Karpas-422 (cell line): ENCODE measurements at regions not wholly inside any gene's neighbourhood (a gene's known extent, or its start where the extent isn't known, plus 50 kb on each side); places are given as distances from the start of the nearest gene placed in this dataset.
"Not testable (repeated sequence)": the region's sequence is repeated elsewhere in the genome, so short reads cannot be mapped to it uniquely, and the experiment has no call there.

ENCODE experiments used
- DNase-seq: peaks from one replicate; pipeline ENCODE4 v3.0.0-alpha.2; 2015
- H2AFZ ChIP-seq: fragments of 200-600 bp; sonication (generic); 2 replicates; pipeline ENCODE4 v1.6.1; 2014; ENCODE audit warnings: antibody characterized with exemption, low read length, mixed read lengths
- H3K27ac ChIP-seq: fragments of 200-600 bp; sonication (generic); 2 replicates; pipeline ENCODE4 v1.5.1; 2014; ENCODE audit warnings: mild to moderate bottlenecking, low read length, moderate library complexity
- H3K27me3 ChIP-seq: fragments of 200-600 bp; sonication (generic); 2 replicates; pipeline ENCODE4 v1.6.1; 2014; ENCODE audit warnings: low read length, mixed read lengths
- H3K36me3 ChIP-seq: fragments of 200-600 bp; sonication (generic); 2 replicates; pipeline ENCODE4 v1.6.1; 2014; ENCODE audit warnings: low read length, mixed read lengths; ENCODE audit not compliant: insufficient read depth
- H3K4me1 ChIP-seq: fragments of 200-600 bp; sonication (generic); 2 replicates; pipeline ENCODE4 v1.6.1; 2014; ENCODE audit warnings: mild to moderate bottlenecking, low read length, mixed read lengths
- H3K4me2 ChIP-seq: fragments of 200-600 bp; sonication (generic); 2 replicates; pipeline ENCODE4 v1.6.1; 2014; ENCODE audit warnings: low read length, low read depth, mild to moderate bottlenecking; ENCODE audit not compliant: poor library complexity, severe bottlenecking
- H3K4me3 ChIP-seq: fragments of 200-600 bp; sonication (generic); 2 replicates; pipeline ENCODE4 v1.5.1; 2014; ENCODE audit warnings: mild to moderate bottlenecking, antibody characterized with exemption, low read length, mixed read lengths
- H3K79me2 ChIP-seq: fragments of 200-600 bp; sonication (generic); 2 replicates; pipeline ENCODE4 v1.6.1; 2014; ENCODE audit warnings: mild to moderate bottlenecking, low read length, mixed read lengths
- H3K9ac ChIP-seq: fragments of 200-600 bp; sonication (generic); 2 replicates; pipeline ENCODE4 v1.6.0; 2014; ENCODE audit warnings: low read length
- H3K9me2 ChIP-seq: fragments of 200-600 bp; sonication (generic), shearing (Covaris generic); replicated peaks from 2 replicates; pipeline ENCODE4 v1.6.0; 2014; ENCODE audit warnings: mild to moderate bottlenecking, low read length, moderate library complexity; ENCODE audit not compliant: insufficient read depth
- H3K9me3 ChIP-seq: fragments of 300-700, 200-600 bp; sonication (generic); 2 replicates; pipeline ENCODE4 v1.6.1; 2014; ENCODE audit warnings: low read length, mixed read lengths
- H4K20me1 ChIP-seq: fragments of 200-600 bp; sonication (generic); 2 replicates; pipeline ENCODE4 v1.6.1; 2014; ENCODE audit warnings: mild to moderate bottlenecking, antibody characterized with exemption, low read length, low read depth; ENCODE audit not compliant: insufficient read depth

DNA sequence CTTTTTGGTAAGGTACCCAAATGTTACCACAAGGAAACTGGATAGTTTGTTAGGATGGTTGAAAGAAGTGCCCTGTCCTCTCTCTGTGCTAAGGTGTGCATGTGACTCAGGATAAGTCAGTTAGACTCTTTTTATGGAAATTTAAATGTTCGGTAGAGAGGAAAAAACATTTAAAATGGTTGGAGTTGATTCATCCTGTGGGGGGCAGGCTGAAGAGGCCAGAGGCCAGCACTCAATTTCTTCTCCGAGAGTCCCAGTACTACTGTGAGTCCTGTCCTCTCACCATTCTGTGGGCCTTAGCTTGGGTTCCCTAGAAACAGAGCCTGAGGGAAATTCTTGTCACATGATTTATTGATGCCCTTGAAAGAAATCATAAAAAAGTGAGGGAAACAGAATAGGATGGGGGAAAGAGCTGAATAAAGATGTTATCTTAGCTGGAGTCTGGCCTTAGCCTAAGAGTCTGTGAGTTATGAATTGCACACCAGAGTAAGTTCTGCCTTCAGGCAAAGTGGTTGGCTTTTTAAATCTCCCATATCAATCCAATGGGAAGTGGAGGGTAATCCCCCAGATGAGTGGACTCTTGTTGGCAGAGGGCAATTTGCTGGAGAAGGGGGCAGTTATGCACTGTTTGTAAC is 106.5 kb upstream of the GALNT15 start:
- DNase-seq = no peak
- Histone ChIP-seq H3K9me2 (no peaks in the 10 kb centered on the region), H3K27me3 (no peaks in the 10 kb centered on the region), H3K4me2 (no peak overlapping the region), H3K36me3 (no peaks in the 10 kb centered on the region), H3K27ac (no peak overlapping the region), H3K79me2 (no peaks in the 10 kb centered on the region), H3K9ac (no peak overlapping the region), H3K4me1 (no peaks in the 10 kb centered on the region), H3K9me3 (no peaks in the 10 kb centered on the region), H3K4me3 (no peak overlapping the region), H4K20me1 (no peaks in the 10 kb centered on the region), H2AFZ (no peak overlapping the region)

DNA sequence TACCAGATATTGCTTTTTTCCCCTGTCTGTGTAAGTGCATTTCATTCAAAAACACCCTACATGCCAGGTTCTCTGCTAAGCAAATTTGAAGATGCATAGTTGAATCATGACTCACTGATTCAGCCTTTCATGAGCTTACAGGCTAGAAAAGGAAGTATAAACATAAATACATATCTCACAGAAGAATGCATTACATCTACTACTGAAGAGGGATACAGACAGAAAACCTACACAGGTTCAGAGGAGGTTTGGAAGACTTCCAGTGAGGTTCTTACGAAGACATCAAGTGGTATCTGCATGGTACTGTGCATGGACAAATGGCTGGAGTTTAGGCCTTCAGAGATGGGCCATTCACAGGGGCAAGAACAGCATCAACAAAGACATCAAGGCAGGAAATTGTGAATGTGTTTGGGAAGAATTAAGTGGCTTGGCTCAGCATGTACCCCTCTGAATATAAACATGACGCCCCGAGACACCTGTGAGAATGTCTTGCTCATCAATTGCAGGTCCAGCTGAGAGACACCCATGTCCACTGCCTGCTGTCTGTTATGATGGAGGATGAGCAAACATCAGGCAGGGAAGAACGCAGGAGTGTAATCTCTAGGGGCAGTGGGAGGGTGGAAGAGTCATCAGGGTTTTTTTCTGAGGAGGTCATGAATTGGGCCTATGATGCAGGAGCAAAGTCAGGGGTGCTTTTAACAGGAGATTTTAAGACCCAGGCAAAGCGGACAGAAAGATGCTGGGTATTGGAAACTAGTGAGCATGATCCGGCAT is 105.1 kb upstream of the GALNT15 start:
- Histone ChIP-seq H3K36me3 (no peaks in the 10 kb centered on the region), H3K27me3 (no peaks in the 10 kb centered on the region), H3K79me2 (no peaks in the 10 kb centered on the region), H3K9me3 (no peaks in the 10 kb centered on the region), H3K4me3 (no peak overlapping the region), H3K9ac (no peak overlapping the region), H3K4me2 (no peak overlapping the region), H4K20me1 (no peaks in the 10 kb centered on the region), H3K27ac (no peak overlapping the region), H3K9me2 (no peaks in the 10 kb centered on the region), H2AFZ (no peak overlapping the region), H3K4me1 (peaks cover 10% of the 10 kb centered on the region)
- no peak for DNase-seq

DNA sequence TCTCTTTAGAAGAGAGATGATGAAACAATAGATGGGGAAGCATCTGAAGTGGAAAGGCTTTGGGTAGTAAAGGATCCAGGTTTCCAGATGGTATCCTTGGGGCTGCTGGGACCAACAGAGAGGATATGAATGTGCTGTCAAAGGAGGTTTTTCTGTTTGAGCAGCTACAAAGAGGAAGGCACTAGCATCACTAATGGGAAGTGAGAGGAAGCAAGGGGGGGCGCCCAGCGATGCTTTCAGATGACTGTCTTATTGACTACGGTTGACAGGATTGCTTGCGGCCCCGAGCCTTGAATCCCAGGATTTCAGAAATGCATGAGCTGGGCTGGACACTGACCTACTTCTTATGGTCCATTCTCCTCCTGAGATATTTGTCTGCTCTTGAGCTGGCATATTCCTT is 103.8 kb upstream of the GALNT15 start:
- peaks cover 10% of the 10 kb centered on the region for H3K4me1 ChIP-seq
- DNase-seq = no peak
- H3K27me3 ChIP-seq = no peaks in the 10 kb centered on the region
- no peak overlapping the region for H3K4me2 ChIP-seq
- H3K79me2 ChIP-seq = no peaks in the 10 kb centered on the region
- H3K36me3 ChIP-seq = no peaks in the 10 kb centered on the region
- no peaks in the 10 kb centered on the region for H4K20me1 ChIP-seq
- H3K27ac ChIP-seq = no peak overlapping the region
- H2AFZ ChIP-seq = no peak overlapping the region
- no peak overlapping the region for H3K4me3 ChIP-seq
- H3K9ac ChIP-seq = no peak overlapping the region
- H3K9me3 ChIP-seq = no peaks in the 10 kb centered on the region
- H3K9me2 ChIP-seq = no peaks in the 10 kb centered on the region

DNA sequence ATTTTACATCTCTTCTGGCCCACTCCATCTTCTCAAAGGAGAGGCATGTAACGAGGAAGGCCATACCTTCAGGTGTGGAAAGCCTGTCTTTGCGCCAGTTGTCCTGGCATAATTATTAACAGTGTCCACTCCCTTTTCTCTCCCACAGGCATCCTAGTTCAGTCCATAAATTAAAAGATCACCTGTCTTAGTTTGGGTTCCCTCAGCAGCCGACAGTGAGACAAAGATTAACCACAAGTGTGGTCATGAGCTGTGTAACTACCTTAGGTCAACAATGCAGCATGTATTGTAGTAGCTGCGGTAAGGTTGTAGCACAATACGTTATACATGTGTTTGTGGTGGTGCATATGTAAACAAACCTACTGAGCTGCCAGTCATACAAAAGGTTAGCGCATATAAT is 103.3 kb upstream of the GALNT15 start:
- no peak overlapping the region for H2AFZ ChIP-seq
- no peak overlapping the region for H3K9ac ChIP-seq
- no peak overlapping the region for H3K27ac ChIP-seq
- no peaks in the 10 kb centered on the region for H4K20me1 ChIP-seq
- peaks cover 10% of the 10 kb centered on the region for H3K4me1 ChIP-seq
- H3K36me3 ChIP-seq = no peaks in the 10 kb centered on the region
- H3K9me2 ChIP-seq = no peaks in the 10 kb centered on the region
- H3K4me2 ChIP-seq = no peak overlapping the region
- H3K79me2 ChIP-seq = no peaks in the 10 kb centered on the region
- no peak for DNase-seq
- H3K4me3 ChIP-seq = no peak overlapping the region
- no peaks in the 10 kb centered on the region for H3K9me3 ChIP-seq
- no peaks in the 10 kb centered on the region for H3K27me3 ChIP-seq

DNA sequence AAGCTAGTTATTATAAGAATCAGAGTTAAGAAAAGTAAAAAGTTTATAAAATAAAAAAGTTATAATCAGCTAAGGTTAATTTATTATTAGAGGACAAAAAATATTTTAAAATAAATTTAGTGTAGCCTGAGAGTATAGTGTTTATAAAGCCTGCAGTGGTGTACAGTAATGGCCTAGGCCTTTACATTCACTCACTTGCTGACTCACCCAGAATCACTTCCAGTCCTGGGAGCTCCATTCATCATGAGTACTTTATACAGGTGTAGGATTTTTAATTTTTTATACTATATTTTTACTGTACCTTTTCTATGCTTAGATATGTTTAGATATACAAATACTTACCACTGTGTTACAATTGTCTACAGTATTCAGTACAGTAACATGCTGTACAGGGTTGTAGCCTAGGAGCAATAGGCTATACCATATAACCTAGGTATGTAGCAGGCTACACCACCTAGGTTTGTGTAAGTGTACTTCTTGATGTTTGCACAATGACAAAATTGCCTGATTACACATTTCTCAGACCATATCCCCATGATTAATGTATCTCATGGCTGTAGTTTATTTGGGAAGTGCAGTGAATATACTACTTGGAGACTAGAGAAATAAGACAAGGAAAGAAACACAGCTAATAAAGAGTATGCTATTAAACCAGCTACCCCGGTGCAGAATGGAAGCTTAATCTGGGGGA is 101.9 kb upstream of the GALNT15 start:
- no peak for DNase-seq
- Histone ChIP-seq H4K20me1 (no peaks in the 10 kb centered on the region), H3K9me3 (no peaks in the 10 kb centered on the region), H3K79me2 (no peaks in the 10 kb centered on the region), H3K9ac (no peak overlapping the region), H3K4me1 (peaks cover 10% of the 10 kb centered on the region), H3K4me3 (no peak overlapping the region), H3K27me3 (no peaks in the 10 kb centered on the region), H2AFZ (no peak overlapping the region), H3K9me2 (no peaks in the 10 kb centered on the region), H3K27ac (no peak overlapping the region), H3K36me3 (no peaks in the 10 kb centered on the region), H3K4me2 (no peak overlapping the region)

DNA sequence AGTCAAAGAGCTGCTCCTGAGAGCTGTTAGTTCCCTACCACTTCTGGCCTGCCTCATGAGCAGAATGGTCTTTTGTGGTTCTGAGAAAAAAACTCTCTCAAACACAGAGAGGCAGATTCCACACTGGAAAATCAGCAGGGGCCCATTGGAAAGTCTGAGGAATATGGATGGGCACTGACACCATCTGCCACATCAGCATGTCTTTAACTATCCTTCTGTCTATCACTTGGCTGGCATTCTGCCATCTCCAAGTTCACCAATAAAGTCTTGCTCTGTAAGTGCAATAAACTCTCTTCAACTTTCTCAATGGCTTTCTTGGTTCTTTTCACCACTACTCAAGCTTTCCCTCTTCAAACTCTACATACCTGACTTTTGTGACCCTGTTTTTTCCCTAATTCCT is 101.3 kb upstream of the GALNT15 start:
- no peaks in the 10 kb centered on the region for H3K9me2 ChIP-seq
- H3K4me2 ChIP-seq = no peak overlapping the region
- no peak overlapping the region for H3K27ac ChIP-seq
- no peaks in the 10 kb centered on the region for H4K20me1 ChIP-seq
- H3K4me1 ChIP-seq = peaks cover 10% of the 10 kb centered on the region
- no peaks in the 10 kb centered on the region for H3K79me2 ChIP-seq
- H3K9me3 ChIP-seq = no peaks in the 10 kb centered on the region
- H3K27me3 ChIP-seq = no peaks in the 10 kb centered on the region
- no peak overlapping the region for H2AFZ ChIP-seq
- DNase-seq = no peak
- H3K9ac ChIP-seq = no peak overlapping the region
- no peak overlapping the region for H3K4me3 ChIP-seq
- H3K36me3 ChIP-seq = no peaks in the 10 kb centered on the region

DNA sequence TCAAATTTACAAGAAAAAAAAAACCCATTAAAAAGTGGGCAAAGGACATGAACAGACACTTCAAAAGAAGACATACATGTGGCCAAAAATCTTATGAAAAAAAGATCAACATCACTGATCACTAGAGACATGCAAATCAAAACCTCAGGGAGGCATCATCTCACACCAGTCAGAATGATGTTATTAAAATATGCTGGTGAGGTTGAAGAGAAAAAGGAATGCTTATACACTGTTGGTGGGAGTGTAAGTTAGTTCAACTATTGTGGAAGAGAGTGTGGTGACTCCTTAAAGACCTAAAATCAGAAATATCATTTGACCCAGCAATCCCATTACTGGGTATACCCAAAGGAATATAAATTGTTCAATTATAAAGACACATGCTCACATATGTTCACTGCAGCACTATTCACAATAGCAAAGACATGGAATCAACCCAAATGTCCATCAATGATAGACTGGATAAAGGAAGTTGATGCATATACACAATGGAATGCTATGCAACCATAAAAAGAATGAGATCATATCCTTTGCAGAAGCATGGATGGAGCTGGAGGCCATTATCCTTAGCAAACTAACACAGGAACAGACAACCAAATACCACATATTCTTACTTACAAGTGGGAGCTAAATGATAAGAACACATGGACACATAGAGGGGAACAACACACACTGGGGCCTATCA is 100.3 kb upstream of the GALNT15 start:
- not testable (repeated sequence) for H3K27me3 ChIP-seq, H3K36me3 ChIP-seq, H3K79me2 ChIP-seq, H2AFZ ChIP-seq, DNase-seq, H4K20me1 ChIP-seq, H3K4me1 ChIP-seq, H3K9ac ChIP-seq, H3K4me2 ChIP-seq, H3K9me2 ChIP-seq, H3K9me3 ChIP-seq, H3K4me3 ChIP-seq, H3K27ac ChIP-seq

DNA sequence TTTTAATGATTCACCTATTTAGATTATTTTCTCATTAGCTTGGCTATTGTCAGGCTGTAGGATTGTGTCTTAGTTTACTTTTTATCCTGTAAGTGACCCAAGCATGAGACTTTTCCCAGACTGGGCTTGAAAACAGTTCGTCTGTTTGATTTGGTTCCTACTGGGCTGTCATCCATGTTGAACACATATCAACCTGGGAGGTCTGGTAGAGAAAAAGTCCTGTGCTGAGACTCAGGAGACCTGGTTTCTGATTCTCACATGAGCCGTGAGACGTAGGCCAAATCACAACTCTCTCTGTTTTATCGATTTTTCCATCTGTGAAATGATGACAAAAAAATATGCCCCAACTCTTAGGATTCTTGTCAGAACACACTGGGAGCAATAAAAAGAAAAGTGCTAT is 98.8 kb upstream of the GALNT15 start:
- Histone ChIP-seq H3K79me2 (no peaks in the 10 kb centered on the region), H3K9me3 (no peaks in the 10 kb centered on the region), H3K36me3 (no peaks in the 10 kb centered on the region), H3K4me2 (no peak overlapping the region), H4K20me1 (no peaks in the 10 kb centered on the region), H3K9me2 (no peaks in the 10 kb centered on the region), H3K4me1 (peaks cover 10% of the 10 kb centered on the region), H2AFZ (no peak overlapping the region), H3K9ac (no peak overlapping the region), H3K27ac (no peak overlapping the region), H3K4me3 (no peak overlapping the region), H3K27me3 (no peaks in the 10 kb centered on the region)
- DNase-seq = no peak
